ENCODE measurements at regions not wholly inside any gene's neighbourhood (a gene's known extent, or its start where the extent isn't known, plus 50 kb on each side); places are given as distances from the start of the nearest gene placed in this dataset.

GRCh38 chr20:56800088-56800487, 171.0 kb downstream of the TFAP2C start:
- no peak for DNase-seq (ENCODE audit: low read depth in 2 of 2)

GRCh38 chr20:56801971-56802755, 173.1 kb downstream of the TFAP2C start:
- DNase-seq (ENCODE audit: low read depth in 2 of 2): peak in 1 of 2 experiments; percentile 23

DNA sequence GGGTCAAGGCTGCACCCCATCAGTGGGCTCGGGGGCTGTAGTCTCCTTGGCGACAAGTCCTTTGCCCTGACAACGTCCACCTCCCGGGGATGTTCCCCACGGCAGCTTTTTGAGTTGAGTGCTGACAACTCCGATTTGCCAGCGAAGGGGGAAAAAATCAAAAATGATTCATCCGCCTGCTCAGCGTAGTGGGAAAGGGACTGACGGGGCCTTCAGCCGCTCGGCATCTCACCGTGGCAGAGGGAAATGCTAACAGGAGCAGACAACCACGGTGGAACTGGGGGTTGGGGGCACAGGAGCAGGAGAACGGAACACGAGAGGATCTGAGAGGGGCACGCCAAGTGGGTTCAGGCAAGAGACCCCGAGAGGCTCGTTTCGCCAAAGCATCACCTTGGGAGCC, 173.7 kb downstream of the TFAP2C start:
- no peak for DNase-seq (ENCODE audit: low read depth in 2 of 2)

- no peak for DNase-seq (ENCODE audit: low read depth in 2 of 2)
Observed at GRCh38 chr20:56805313-56805712, 176.2 kb downstream of the TFAP2C start.

DNA sequence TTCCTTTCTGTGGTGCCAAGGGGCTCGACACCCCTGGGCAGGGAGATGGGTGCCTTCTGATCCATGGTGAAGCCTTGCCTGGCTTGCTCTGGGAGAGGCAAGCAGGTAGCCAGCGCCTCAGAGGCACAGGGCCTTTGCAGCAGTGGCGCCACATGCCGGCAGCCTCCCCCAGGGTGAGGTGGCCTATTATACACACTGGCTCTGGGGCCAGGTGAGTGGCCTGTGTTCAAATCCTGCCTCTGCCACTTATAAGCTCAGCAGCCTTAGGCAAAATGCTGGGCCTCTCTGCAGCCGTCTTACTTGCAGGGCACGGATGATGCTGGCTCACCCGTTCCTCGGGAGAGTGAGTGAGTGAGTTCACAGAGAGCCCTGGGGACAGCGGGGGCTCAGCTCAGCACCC, 176.9 kb downstream of the TFAP2C start:
- DNase-seq (ENCODE audit: low read depth in 2 of 2): no peak

- DNase-seq (ENCODE audit: low read depth in 2 of 2): no peak
Observed at GRCh38 chr20:56806952-56807517, 177.9 kb downstream of the TFAP2C start.

GRCh38 chr20:56808117-56808725, 179.1 kb downstream of the TFAP2C start:
- no peak for DNase-seq (ENCODE audit: low read depth in 2 of 2)

DNA sequence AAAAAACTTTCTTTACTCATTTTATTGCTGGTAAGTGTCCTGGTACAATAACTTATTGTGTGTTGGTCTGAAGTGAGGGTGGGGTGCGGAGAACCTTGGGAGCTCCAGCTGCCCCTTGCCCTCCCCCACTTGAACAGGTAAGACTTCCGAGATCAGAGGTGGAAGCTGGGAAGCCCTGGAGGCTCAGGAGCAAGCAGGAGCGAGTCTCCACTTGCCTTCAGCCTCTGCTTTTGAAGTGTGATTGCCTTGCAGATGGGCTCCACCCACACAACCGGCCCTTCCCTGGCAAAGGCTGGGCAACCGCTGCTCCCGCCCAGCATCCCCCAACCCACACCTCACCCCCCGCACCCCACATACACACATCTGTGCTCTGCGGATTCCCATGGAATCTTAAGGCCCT, 179.6 kb downstream of the TFAP2C start:
- DNase-seq (ENCODE audit: low read depth in 2 of 2): no peak

- no peak for DNase-seq (ENCODE audit: low read depth in 2 of 2)
Observed at GRCh38 chr20:56809668-56810067, 180.6 kb downstream of the TFAP2C start.

- no peak for DNase-seq (ENCODE audit: low read depth in 2 of 2)
Observed at GRCh38 chr20:56810141-56810540, 181.0 kb downstream of the TFAP2C start.

GRCh38 chr20:56815796-56816195, 186.7 kb downstream of the TFAP2C start:
- no peak for DNase-seq (ENCODE audit: low read depth in 2 of 2)

- no peak for DNase-seq (ENCODE audit: low read depth in 2 of 2)
Observed at GRCh38 chr20:56816349-56816748, 187.2 kb downstream of the TFAP2C start.

DNA sequence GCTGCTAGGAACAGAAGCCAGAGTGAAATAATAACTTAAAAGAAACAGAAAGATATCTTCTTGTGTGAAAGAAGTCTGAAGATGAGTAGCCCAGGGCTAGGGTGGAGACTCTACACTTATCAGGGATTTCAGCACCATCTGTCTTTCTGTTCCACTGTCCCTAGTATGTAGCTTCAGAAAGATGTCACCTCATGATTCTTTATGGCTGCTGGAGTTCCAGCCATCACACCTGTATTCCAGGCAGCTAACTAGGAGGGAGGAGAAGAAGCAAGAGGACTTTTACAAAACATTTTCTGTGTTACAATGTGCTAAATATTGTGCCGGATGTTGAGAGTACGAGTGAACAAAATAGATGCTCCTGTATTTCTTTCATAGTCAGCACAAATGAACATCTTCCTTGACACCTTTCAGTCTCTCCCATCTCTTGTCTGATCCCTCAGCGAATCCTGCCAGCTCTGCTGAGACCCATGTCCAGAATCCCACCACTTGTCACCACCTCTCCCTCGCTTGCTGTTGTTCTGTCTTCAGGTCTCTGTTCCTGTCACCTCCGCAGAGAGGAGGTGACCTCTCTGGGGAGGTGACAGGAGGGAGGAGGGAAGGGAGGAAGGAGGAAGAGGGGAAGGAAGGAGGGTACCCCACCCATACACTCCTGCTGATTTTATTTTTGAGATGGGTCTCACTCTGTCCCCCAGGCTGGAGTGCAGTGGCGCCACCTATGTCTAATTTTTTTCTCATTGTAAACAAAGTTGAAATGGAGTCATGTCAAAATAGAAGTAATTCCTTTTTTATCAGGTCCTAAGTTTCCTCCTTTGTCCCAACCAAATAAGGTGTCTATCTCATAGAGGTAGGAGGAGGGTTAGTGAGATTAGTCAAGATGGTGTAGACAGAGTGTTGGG, 188.9 kb downstream of the TFAP2C start:
- DNase-seq (ENCODE audit: low read depth in 2 of 2): no peak

DNA sequence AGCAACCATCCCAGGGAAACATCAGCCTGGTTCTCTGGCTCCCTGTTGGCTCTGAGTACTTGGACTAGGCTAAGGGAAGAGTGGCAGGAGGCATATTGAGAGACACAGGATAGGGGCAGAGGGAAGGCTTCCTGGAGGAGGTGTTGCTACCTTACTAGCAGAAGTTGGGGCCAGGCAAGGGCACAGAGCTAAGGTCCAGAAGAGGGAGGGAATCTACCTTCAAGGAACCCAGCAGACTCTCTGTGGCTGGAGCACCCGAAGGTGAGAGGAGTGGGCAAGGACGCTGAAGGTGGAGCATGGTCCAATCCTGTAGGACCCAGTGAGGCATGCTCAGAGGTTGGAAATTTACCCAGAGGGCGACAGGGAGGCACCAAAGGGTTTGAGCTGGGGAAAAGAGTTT, 191.9 kb downstream of the TFAP2C start:
- DNase-seq (ENCODE audit: low read depth in 2 of 2): no peak

DNA sequence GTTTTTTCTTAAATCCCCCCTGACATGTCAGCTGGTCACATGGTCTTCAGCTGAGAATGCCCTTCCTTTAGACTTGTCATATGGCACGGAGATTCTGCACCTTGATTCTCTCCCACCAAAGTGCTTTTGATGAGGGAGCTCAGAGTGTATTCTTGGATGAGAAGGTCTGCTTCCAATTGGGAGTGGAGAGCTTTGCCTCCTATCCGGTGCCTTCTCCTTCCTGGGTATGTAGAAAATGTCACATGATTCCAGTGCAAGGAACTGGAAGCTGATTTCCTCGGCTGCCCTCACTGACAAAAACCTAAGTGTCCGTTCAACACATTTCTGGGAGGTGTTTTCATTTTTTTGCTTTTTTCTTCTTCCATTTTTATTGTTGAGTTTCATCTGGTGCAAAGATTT, 197.2 kb downstream of the TFAP2C start:
- DNase-seq (ENCODE audit: low read depth in 2 of 2): no peak

DNA sequence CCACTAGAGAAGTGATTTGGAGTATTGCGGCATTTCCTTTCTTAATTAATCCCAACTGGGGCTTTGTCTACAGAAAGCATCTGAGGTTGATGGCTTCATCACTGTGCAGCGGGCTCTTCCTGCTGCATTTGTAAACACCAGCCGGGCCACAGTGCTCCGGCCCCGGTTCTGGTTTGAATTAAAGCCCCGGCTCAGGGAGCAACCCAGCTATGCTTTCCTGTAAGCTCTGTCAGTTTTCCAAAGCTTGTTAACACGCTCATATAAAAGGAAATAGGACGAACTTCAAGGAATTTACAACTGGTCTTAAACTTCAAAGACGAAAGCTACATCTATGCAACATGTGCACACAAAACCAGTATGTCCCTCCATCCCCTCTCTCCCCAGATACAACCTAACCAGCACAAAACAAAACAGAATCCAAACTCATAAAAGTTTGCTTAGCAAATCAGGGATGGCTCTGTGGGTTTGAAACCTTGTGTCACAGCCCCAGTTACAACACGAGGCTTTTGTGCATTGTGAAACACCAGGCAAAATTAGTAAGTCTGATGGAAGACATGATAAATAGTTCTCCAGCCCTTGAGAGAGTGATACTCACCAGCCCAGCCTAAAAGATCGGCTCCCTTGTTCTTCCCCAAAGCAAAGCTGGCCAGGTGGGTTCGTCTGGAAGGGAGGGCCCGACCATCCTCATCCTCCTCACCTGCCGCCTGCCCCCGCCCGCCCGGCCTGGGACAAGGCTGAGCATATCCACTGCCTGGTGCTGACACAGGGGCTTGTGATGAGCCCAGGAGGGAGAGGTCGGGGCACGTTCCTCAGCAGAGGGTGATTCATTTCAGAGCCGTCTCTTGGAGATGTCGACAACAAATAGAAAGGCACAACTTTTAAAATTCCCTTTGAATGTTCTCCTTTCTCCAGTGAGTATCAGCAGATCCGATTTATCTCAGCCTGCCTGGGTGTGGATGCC, 197.9 kb downstream of the TFAP2C start:
- DNase-seq (ENCODE audit: low read depth in 2 of 2): peak; percentile 82 to 84

- no peak for DNase-seq (ENCODE audit: low read depth in 2 of 2)
Observed at GRCh38 chr20:56827763-56828162, 198.7 kb downstream of the TFAP2C start.

GRCh38 chr20:56828402-56828801, 199.3 kb downstream of the TFAP2C start:
- DNase-seq (ENCODE audit: low read depth in 2 of 2): no peak

DNA sequence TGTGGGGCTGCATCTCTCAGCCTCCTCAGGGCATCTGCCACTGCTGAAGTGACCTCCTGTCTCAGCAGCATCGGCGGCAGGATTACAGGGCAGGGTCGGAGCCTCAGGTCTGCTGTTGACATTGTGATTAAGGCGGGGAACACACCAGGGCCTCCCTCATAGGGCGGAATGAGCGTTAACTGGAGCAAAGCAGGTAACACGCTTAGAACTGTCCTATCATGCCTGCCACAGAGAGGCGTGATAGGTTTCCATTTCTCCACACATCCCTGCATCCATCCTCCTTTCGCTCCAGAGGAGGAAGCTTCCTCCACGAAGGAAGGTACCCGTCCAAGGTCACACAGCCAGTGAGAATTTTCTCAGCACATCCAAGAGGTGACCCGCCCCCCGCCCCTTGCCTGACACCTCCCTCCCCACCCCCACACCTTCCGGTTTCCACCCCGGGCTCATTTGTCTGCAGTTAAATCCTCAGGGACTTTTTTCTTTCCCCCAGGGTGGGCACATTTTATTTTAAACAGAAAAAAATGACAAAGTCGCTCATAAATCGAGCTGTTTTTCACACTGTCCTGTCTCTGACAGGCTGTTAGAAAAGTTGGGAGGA, 200.8 kb downstream of the TFAP2C start:
- DNase-seq (ENCODE audit: low read depth in 2 of 2): no peak

- DNase-seq (ENCODE audit: low read depth in 2 of 2): no peak
Observed at GRCh38 chr20:56831795-56832194, 202.7 kb downstream of the TFAP2C start.

GRCh38 chr20:56833427-56833826, 204.3 kb downstream of the TFAP2C start:
- DNase-seq (ENCODE audit: low read depth in 2 of 2): no peak

All from fibroblast of skin of left biceps (primary cell).